Upper lobe of left lung (tissue), 6 donors: ENCODE measurements at regions not wholly inside any gene's neighbourhood (a gene's known extent, or its start where the extent isn't known, plus 50 kb on each side); places are given as distances from the start of the nearest gene placed in this dataset.

Experiments
- ATAC-seq, 2 donors: fragments of 200-7000 bp; cut with Tn5 transposase; one replicate each; pipeline ENCODE4 v1.9.1; 2022; ENCODE audit warnings: mild to moderate bottlenecking in 2 of 2, moderate library complexity in 2 of 2; ENCODE audit not compliant: low FRiP score in 2 of 2
- DNase-seq, 2 donors: peaks; one replicate each; pipeline ENCODE4 v3.0.0-alpha.2; 2019 to 2020
- H3K27ac ChIP-seq, 4 donors: fragments of 200-600 bp; sonication (generic); one replicate each; pipeline ENCODE4 v1.5.1; 2016 to 2019
- H3K27me3 ChIP-seq, 4 donors: fragments of 200-600 bp; sonication (generic); one replicate each; pipeline ENCODE4 v1.5.1; 2017 to 2019
- H3K36me3 ChIP-seq, 4 donors: fragments of 200-600 bp; sonication (generic); one replicate each; pipeline ENCODE4 v1.5.1; 2016 to 2019
- H3K4me1 ChIP-seq, 4 donors: fragments of 200-600 bp; sonication (generic); one replicate each; pipeline ENCODE4 v1.5.1; 2018 to 2019
- H3K4me3 ChIP-seq, 4 donors: fragments of 200-600 bp; sonication (generic); one replicate each; pipeline ENCODE4 v1.5.1; 2017 to 2019; ENCODE audit warnings: mild to moderate bottlenecking in 2 of 4, moderate library complexity in 1 of 4
- H3K9me3 ChIP-seq, 4 donors: fragments of 200-600 bp; sonication (generic); one replicate each; pipeline ENCODE4 v1.5.1; 2018 to 2019
- EP300 ChIP-seq, 4 donors: sonication (generic); formaldehyde crosslinking; IDR thresholded peaks; one replicate each; pipeline ENCODE4 v1.5.1; 2017; ENCODE audit warnings: antibody characterized with exemption in 4 of 4, control low read depth in 2 of 4
- POLR2A ChIP-seq, 4 donors: fragments of 450-650 bp; IDR thresholded peaks; one replicate each; pipeline ENCODE4 v1.5.1; 2016 to 2017; ENCODE audit warnings: antibody characterized with exemption in 4 of 4, mild to moderate bottlenecking in 2 of 4
- POLR2AphosphoS5 ChIP-seq, 2 donors: sonication (generic); formaldehyde crosslinking; IDR thresholded peaks; one replicate each; pipeline ENCODE4 v1.5.1; 2017; ENCODE audit warnings: antibody characterized with exemption in 2 of 2
- WGBS, 2 donors: methylation state at CpG; one replicate each; pipeline ENCODE4 v1.1.5; 2017 to 2018; 5-methylcytosine and 5-hydroxymethylcytosine counted together
- TF ChIP-seq, protein P1 (sequence below), 6 experiments: fragments of 450-650 bp in 4 of 6; fragments of 200-600 bp in 2 of 6; sonication (generic) in 2 of 6; IDR thresholded peaks; one replicate each; pipeline ENCODE4 v1.5.1; 2016 to 2019; ENCODE audit warnings: antibody characterized with exemption in 6 of 6
- donor health status: DM: no; HTN: no; CAD: no; lungs with moderate emphysema.
- donor health status: DM: no; HTN: yes; CAD: no; lungs with severe emphysema.

- H3K27me3 ChIP-seq = no peaks in the 10 kb centered on the region
- no peaks in the 10 kb centered on the region for H3K4me1 ChIP-seq
- ATAC-seq = no peak
- H3K36me3 ChIP-seq = no peaks in the 10 kb centered on the region
- DNase-seq = no peak
- TF ChIP-seq POLR2A (IDR thresholded peaks at IDR 0.05) (no peak), EP300 (IDR thresholded peaks at IDR 0.05) (no peak), POLR2AphosphoS5 (IDR thresholded peaks at IDR 0.05) (no peak)
- TF ChIP-seq, protein P1, sequence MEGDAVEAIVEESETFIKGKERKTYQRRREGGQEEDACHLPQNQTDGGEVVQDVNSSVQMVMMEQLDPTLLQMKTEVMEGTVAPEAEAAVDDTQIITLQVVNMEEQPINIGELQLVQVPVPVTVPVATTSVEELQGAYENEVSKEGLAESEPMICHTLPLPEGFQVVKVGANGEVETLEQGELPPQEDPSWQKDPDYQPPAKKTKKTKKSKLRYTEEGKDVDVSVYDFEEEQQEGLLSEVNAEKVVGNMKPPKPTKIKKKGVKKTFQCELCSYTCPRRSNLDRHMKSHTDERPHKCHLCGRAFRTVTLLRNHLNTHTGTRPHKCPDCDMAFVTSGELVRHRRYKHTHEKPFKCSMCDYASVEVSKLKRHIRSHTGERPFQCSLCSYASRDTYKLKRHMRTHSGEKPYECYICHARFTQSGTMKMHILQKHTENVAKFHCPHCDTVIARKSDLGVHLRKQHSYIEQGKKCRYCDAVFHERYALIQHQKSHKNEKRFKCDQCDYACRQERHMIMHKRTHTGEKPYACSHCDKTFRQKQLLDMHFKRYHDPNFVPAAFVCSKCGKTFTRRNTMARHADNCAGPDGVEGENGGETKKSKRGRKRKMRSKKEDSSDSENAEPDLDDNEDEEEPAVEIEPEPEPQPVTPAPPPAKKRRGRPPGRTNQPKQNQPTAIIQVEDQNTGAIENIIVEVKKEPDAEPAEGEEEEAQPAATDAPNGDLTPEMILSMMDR (IDR thresholded peaks at IDR 0.05) = no peak
- 0 to 100% methylated on average over 1 of the region's 1 CpG for WGBS, 2 donors
- H3K27ac ChIP-seq = no peak overlapping the region
- H3K9me3 ChIP-seq = no peaks in the 10 kb centered on the region
- H3K4me3 ChIP-seq = no peak overlapping the region
Measured at GRCh38 chr13:88628882-88629281, 957.7 kb downstream of the SLITRK5 start.

- no peak overlapping the region for H3K4me3 ChIP-seq
- DNase-seq (no peak), ATAC-seq (no peak)
- H3K27me3 ChIP-seq = no peaks in the 10 kb centered on the region
- TF ChIP-seq, protein P1 (IDR thresholded peaks at IDR 0.05) = no peak
- TF ChIP-seq EP300 (IDR thresholded peaks at IDR 0.05) (no peak), POLR2A (IDR thresholded peaks at IDR 0.05) (no peak), POLR2AphosphoS5 (IDR thresholded peaks at IDR 0.05) (no peak)
- peaks cover 0 to 2% (median 0%) of the 10 kb centered on the region in 4 donors for H3K9me3 ChIP-seq
- WGBS, 2 donors = 0 to 41% methylated on average over 1 of the region's 1 CpG
- H3K36me3 ChIP-seq = no peaks in the 10 kb centered on the region
- no peak overlapping the region for H3K27ac ChIP-seq
- no peaks in the 10 kb centered on the region for H3K4me1 ChIP-seq
Measured at GRCh38 chr13:88637935-88638334, 966.8 kb downstream of the SLITRK5 start.

GRCh38 chr13:88643233-88643632 lies 972.1 kb downstream of the SLITRK5 start:
- H3K27me3 ChIP-seq = no peaks in the 10 kb centered on the region
- H3K4me1 ChIP-seq = no peaks in the 10 kb centered on the region
- TF ChIP-seq POLR2AphosphoS5 (IDR thresholded peaks at IDR 0.05) (no peak), EP300 (IDR thresholded peaks at IDR 0.05) (no peak)
- WGBS, 2 donors = 83 to 85% methylated on average over 2 of the region's 2 CpGs
- no peaks in the 10 kb centered on the region for H3K36me3 ChIP-seq
- DNase-seq (no peak), ATAC-seq (no peak)
- no peak overlapping the region for H3K4me3 ChIP-seq
- peaks cover 0 to 12% (median 6%) of the 10 kb centered on the region in 4 donors for H3K9me3 ChIP-seq
- H3K27ac ChIP-seq = no peak overlapping the region

DNA sequence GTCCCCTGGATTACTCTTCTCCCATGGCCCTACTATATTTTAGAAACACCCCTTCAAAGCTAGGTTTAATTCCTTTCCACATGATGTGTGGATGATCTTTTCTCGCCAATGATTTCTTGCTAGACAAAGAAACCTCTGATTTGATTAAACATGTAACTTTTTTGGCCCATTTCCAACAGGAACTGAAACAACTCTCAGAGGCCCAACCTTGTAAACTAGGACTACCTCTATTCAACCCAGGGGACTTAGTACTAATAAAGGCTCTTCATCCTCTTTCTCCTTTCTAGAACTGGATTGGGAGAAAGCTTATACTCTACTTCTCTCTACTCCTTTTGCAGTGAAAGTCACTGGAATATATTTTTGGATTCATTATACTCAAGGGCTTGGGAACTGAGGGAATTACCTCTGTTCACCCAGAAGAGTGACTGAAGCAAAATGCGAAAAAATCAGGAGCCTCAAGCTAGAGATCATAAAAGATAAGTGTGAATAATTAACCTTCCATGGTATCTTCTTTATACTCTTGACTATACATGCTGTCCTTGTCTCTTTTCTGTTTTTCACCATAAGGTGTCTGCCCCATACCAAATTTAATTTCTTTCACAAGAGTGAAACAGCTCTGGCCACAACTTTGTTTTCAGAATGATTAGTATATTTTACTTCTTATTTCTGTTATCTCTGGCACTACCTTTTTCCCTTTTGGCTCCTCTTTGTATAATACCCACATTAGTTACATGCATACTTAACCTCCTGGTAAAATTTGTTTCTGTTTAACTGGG lies 977.6 kb downstream of the SLITRK5 start:
- WGBS, 2 donors = 50 to 63% methylated on average over 2 of the region's 2 CpGs
- TF ChIP-seq, protein P1 (IDR thresholded peaks at IDR 0.05) = no peak
- TF ChIP-seq POLR2AphosphoS5 (IDR thresholded peaks at IDR 0.05) (no peak), POLR2A (IDR thresholded peaks at IDR 0.05) (no peak), EP300 (IDR thresholded peaks at IDR 0.05) (no peak)
- Histone ChIP-seq H3K4me1 (no peaks in the 10 kb centered on the region), H3K9me3 (peaks cover 0 to 1% (median 0%) of the 10 kb centered on the region in 4 donors), H3K4me3 (no peak overlapping the region), H3K27me3 (no peaks in the 10 kb centered on the region), H3K27ac (no peak overlapping the region), H3K36me3 (no peaks in the 10 kb centered on the region)
- no peak for ATAC-seq
- no peak for DNase-seq

DNA sequence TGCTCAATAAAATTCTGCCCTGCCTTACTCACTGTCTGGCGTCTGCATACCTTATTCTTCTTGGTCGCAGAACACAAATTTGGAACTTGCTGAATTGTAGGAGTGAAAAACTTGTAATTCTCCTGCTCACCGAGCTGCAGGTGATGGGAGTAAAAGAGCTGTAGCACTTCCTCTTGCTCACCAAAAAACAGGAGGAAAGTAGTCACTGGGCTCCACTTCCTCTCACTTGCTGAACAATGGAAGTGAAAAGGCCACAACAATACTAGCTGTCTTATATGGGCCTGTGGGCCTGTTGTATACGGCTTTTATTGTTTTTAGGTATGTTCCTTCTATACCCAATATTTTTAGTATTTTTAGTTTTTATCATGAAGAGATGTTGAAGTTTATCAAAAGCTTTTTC lies 978.7 kb downstream of the SLITRK5 start:
- WGBS, 2 donors = 80% methylated on average over 4 of the region's 4 CpGs
- no peak overlapping the region for H3K4me3 ChIP-seq
- no peaks in the 10 kb centered on the region for H3K4me1 ChIP-seq
- TF ChIP-seq, protein P1 (IDR thresholded peaks at IDR 0.05) = no peak
- TF ChIP-seq EP300 (IDR thresholded peaks at IDR 0.05) = no peak
- TF ChIP-seq POLR2AphosphoS5 (IDR thresholded peaks at IDR 0.05) = no peak
- no peak for TF ChIP-seq POLR2A (IDR thresholded peaks at IDR 0.05)
- DNase-seq (no peak), ATAC-seq (no peak)
- no peak overlapping the region for H3K27ac ChIP-seq
- no peaks in the 10 kb centered on the region for H3K9me3 ChIP-seq
- no peaks in the 10 kb centered on the region for H3K27me3 ChIP-seq
- H3K36me3 ChIP-seq = no peaks in the 10 kb centered on the region
